ENCODE measurements at regions not wholly inside any gene's neighbourhood (a gene's known extent, or its start where the extent isn't known, plus 50 kb on each side); places are given as distances from the start of the nearest gene placed in this dataset.

DNA sequence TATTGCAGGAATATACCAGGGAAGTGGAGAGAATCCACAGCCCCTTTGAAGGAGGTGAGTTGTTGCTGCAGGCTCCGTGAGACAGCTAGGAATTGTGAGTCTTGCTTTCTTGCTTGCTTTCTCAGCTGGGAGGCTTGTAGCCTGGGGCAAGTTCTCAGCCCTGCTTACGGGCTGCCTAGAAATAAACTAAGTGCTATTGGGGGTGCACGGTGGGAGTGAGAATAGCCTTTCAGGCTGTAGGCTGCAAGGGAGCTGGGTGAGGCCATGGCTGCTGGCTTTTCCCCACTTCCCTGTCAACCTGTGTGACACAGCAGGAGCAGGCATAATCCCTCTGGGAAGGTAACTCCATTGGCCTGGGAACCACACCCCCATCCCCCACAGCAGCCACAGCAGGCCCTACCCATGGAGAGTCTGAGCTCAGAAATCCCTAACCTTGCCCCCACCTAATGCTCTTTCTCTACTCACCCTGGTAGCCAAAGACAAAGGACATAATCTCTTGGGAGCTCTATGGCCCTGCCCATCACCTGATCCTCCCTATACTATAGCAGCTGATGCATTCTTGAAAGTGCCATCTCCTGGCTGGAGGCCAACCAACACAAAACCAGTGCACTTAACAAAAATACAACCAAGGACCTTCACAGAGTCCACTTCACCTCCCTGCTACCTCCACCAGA is 113.0 kb downstream of the MMRN1 start:
- no peak overlapping the region for H3K4me3 ChIP-seq (ENCODE audit: low read depth, low read length)
- no peak for DNase-seq (ENCODE audit: low read depth)
- TF ChIP-seq, protein P1, sequence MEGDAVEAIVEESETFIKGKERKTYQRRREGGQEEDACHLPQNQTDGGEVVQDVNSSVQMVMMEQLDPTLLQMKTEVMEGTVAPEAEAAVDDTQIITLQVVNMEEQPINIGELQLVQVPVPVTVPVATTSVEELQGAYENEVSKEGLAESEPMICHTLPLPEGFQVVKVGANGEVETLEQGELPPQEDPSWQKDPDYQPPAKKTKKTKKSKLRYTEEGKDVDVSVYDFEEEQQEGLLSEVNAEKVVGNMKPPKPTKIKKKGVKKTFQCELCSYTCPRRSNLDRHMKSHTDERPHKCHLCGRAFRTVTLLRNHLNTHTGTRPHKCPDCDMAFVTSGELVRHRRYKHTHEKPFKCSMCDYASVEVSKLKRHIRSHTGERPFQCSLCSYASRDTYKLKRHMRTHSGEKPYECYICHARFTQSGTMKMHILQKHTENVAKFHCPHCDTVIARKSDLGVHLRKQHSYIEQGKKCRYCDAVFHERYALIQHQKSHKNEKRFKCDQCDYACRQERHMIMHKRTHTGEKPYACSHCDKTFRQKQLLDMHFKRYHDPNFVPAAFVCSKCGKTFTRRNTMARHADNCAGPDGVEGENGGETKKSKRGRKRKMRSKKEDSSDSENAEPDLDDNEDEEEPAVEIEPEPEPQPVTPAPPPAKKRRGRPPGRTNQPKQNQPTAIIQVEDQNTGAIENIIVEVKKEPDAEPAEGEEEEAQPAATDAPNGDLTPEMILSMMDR (IDR thresholded peaks at IDR 0.05; ENCODE audit: low read depth, low read length, missing control alignments): no peak

GRCh38 chr4:90012918-90013317 is 114.3 kb upstream of the CCSER1 start:
- TF ChIP-seq, protein P1 (IDR thresholded peaks at IDR 0.05; ENCODE audit: low read depth, low read length, missing control alignments): no peak
- no peak for DNase-seq (ENCODE audit: low read depth)

GRCh38 chr4:90024519-90024918 is 102.7 kb upstream of the CCSER1 start:
- TF ChIP-seq, protein P1 (IDR thresholded peaks at IDR 0.05; ENCODE audit: low read depth, low read length, missing control alignments): no peak
- DNase-seq (ENCODE audit: low read depth): no peak
- no peak overlapping the region for H3K4me3 ChIP-seq (ENCODE audit: low read depth, low read length)

More at GRCh38 chr4:90012918-90013317, 114.3 kb upstream of the CCSER1 start:
- no peak overlapping the region for H3K4me3 ChIP-seq (ENCODE audit: low read depth, low read length)

DNA sequence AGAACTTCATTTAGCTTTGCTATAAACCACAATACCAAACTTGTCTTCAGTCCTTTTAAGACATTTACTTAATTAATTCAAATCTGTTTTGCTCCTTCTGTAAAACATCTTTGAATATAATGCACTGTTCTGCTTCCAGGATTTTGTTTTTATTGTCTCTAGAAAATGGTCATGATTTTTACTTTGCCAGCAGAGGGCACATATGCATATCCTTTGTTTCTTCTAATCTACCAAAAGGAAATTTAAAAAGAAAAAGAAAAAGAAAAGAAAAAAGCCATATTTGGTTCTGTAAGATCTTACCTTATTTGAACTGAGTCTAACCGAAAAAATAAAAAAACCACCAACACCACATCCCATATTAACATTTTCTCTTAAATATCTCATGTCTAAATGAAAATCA is 101.9 kb upstream of the CCSER1 start:
- DNase-seq (ENCODE audit: low read depth): no peak
- TF ChIP-seq, protein P1 (IDR thresholded peaks at IDR 0.05; ENCODE audit: low read depth, low read length, missing control alignments): peak; percentile 5
- H3K4me3 ChIP-seq (ENCODE audit: low read depth, low read length): no peak overlapping the region

- DNase-seq (ENCODE audit: low read depth): no peak
- TF ChIP-seq, protein P1 (IDR thresholded peaks at IDR 0.05; ENCODE audit: low read depth, low read length, missing control alignments): no peak
- no peak overlapping the region for H3K4me3 ChIP-seq (ENCODE audit: low read depth, low read length)
Measured at GRCh38 chr4:90027565-90027964, 99.6 kb upstream of the CCSER1 start.

DNA sequence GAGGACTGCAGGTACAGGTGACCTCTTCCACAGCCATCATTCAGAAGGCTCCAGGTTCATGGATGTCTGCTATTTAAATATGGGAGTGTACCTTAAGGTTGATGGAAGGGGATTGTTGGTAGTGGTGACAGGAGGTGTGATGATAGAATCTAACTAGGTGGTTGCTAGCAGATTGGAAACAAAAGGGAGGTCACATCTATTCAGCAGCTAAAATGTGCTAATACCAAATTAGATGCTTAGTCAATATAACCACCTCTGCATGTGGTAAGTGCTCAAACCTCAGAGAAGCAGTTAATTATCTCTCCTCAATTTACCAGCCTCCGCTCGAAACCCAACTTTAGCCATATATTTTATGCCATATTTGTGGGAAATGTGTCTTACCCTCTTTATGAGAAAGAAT is 98.7 kb upstream of the CCSER1 start:
- TF ChIP-seq, protein P1 (IDR thresholded peaks at IDR 0.05; ENCODE audit: low read depth, low read length, missing control alignments): no peak
- DNase-seq (ENCODE audit: low read depth): no peak
- H3K4me3 ChIP-seq (ENCODE audit: low read depth, low read length): no peak overlapping the region

- TF ChIP-seq, protein P1 (IDR thresholded peaks at IDR 0.05; ENCODE audit: low read depth, low read length, missing control alignments): no peak
- no peak overlapping the region for H3K4me3 ChIP-seq (ENCODE audit: low read depth, low read length)
- no peak for DNase-seq (ENCODE audit: low read depth)
Measured at GRCh38 chr4:90030202-90030601, 97.0 kb upstream of the CCSER1 start.
